ENCODE measurements at regions not wholly inside any gene's neighbourhood (a gene's known extent, or its start where the extent isn't known, plus 50 kb on each side); places are given as distances from the start of the nearest gene placed in this dataset.

GRCh38 chr14:97468220-97468619, 671.0 kb downstream of the VRK1 start:
- no peak for TF ChIP-seq CTCF (IDR thresholded peaks at IDR 0.05)
- TF ChIP-seq ZFX (IDR thresholded peaks at IDR 0.05; ENCODE audit: borderline replicate concordance): no peak
